WTC11 (cell line): ENCODE measurements at regions not wholly inside any gene's neighbourhood (a gene's known extent, or its start where the extent isn't known, plus 50 kb on each side); places are given as distances from the start of the nearest gene placed in this dataset.

Experiments
- ATAC-seq: fragments of 200-7000 bp; cut with Tn5 transposase; 2 replicates; pipeline ENCODE4 v1.10.0; 2021; ENCODE audit warnings: mild to moderate bottlenecking, moderate library complexity
- CTCF ChIA-PET: fragments of 300-600 bp; sonication (Branson Sonifier 250); formaldehyde crosslinking; loops from one replicate; lab custom pipeline; 2021; ENCODE audit warnings: antibody characterized with exemption; lab: Charles Lee
- POLR2A ChIA-PET: fragments of 350-600 bp; sonication (Branson Sonifier 250); formaldehyde crosslinking; loops from one replicate; lab custom pipeline; 2021; ENCODE audit warnings: antibody characterized with exemption; lab: Charles Lee
- DNase-seq: peaks from one replicate; pipeline ENCODE4 v3.0.0; 2021; ENCODE audit warnings: low spot score
- H3K27ac Mint-ChIP-seq: 2 replicates; pipeline ENCODE4 v1.8.0; 2021; ENCODE audit warnings: mixed read lengths
- H3K27me3 Mint-ChIP-seq: 2 replicates; pipeline ENCODE4 v1.8.0; 2021; ENCODE audit warnings: low read depth, mild to moderate bottlenecking, moderate library complexity, mixed read lengths
- H3K36me3 Mint-ChIP-seq: 2 replicates; pipeline ENCODE4 v1.8.0; 2021; ENCODE audit warnings: mixed read lengths
- H3K4me1 Mint-ChIP-seq: 2 replicates; pipeline ENCODE4 v1.8.0; 2022; ENCODE audit warnings: mixed read lengths
- H3K4me3 Mint-ChIP-seq: 2 replicates; pipeline ENCODE4 v1.8.0; 2021; ENCODE audit warnings: mild to moderate bottlenecking, moderate library complexity, mixed read lengths
- H3K9me3 Mint-ChIP-seq: 2 replicates; pipeline ENCODE4 v1.8.0; 2021; ENCODE audit warnings: mixed read lengths
- ATF2 ChIP-seq: sonication (generic); formaldehyde crosslinking; IDR thresholded peaks from 2 replicates; pipeline ENCODE4 v1.8.1; 2022; ENCODE audit warnings: low read depth, missing genetic modification reagents, borderline replicate concordance
- CREB1 ChIP-seq: sonication (generic); formaldehyde crosslinking; IDR thresholded peaks from 2 replicates; pipeline ENCODE4 v1.8.0; 2023; ENCODE audit warnings: mild to moderate bottlenecking, missing genetic modification reagents
- CTCF ChIP-seq: fragments of 200-600 bp; IDR thresholded peaks from 2 replicates; pipeline ENCODE4 v1.8.0; 2022; ENCODE audit warnings: antibody characterized with exemption
- FOXP1 ChIP-seq: sonication (generic); formaldehyde crosslinking; IDR thresholded peaks from 2 replicates; pipeline ENCODE4 v1.8.0; 2022; ENCODE audit warnings: missing genetic modification reagents, mild to moderate bottlenecking, moderate library complexity, borderline replicate concordance
- FOXP4 ChIP-seq: sonication (generic); formaldehyde crosslinking; IDR thresholded peaks from 2 replicates; pipeline ENCODE4 v1.8.0; 2022; ENCODE audit warnings: mild to moderate bottlenecking, missing genetic modification reagents
- GRHL2 ChIP-seq: fragments of 250-450 bp; sonication (Bioruptor Pico); IDR thresholded peaks from 2 replicates; pipeline ENCODE4 v1.8.0; 2022; ENCODE audit warnings: mild to moderate bottlenecking, moderate library complexity; ENCODE audit not compliant: insufficient replicate concordance, severe bottlenecking
- GTF2I ChIP-seq: fragments of 250-450 bp; sonication (Bioruptor Pico); conservative IDR thresholded peaks from 2 replicates; pipeline ENCODE4 v1.4.0; 2021; ENCODE audit warnings: mild to moderate bottlenecking
- IRF1 ChIP-seq: sonication (generic); formaldehyde crosslinking; IDR thresholded peaks from 2 replicates; pipeline ENCODE4 v1.8.0; 2023; ENCODE audit warnings: missing genetic modification reagents
- IRF2 ChIP-seq: sonication (generic); formaldehyde crosslinking; IDR thresholded peaks from 2 replicates; pipeline ENCODE4 v1.8.0; 2022; ENCODE audit warnings: low read depth, missing genetic modification reagents, borderline replicate concordance
- KAT7 ChIP-seq: sonication (generic); formaldehyde crosslinking; IDR thresholded peaks from 2 replicates; pipeline ENCODE4 v1.8.1; 2023; ENCODE audit warnings: missing genetic modification reagents, mild to moderate bottlenecking, borderline replicate concordance
- MAX ChIP-seq: sonication (generic); formaldehyde crosslinking; IDR thresholded peaks from 2 replicates; pipeline ENCODE4 v1.8.0; 2022; ENCODE audit warnings: mild to moderate bottlenecking, missing genetic modification reagents
- NFATC4 ChIP-seq: fragments of 250-450 bp; sonication (Bioruptor Pico); IDR thresholded peaks from 2 replicates; pipeline ENCODE4 v1.9.0; 2021; ENCODE audit warnings: mild to moderate bottlenecking
- NR2C2 ChIP-seq: sonication (generic); formaldehyde crosslinking; IDR thresholded peaks from 2 replicates; pipeline ENCODE4 v1.8.0; 2022; ENCODE audit warnings: mild to moderate bottlenecking, missing genetic modification reagents
- OVOL2 ChIP-seq: fragments of 250-450 bp; sonication (Bioruptor Pico); IDR thresholded peaks from 2 replicates; pipeline ENCODE4 v1.9.0; 2021; ENCODE audit warnings: mild to moderate bottlenecking, borderline replicate concordance
- PRRX2 ChIP-seq: fragments of 250-450 bp; sonication (Bioruptor Pico); IDR thresholded peaks from 2 replicates; pipeline ENCODE4 v1.8.0; 2021; ENCODE audit warnings: mild to moderate bottlenecking
- RORB ChIP-seq: fragments of 250-450 bp; sonication (Bioruptor Pico); IDR thresholded peaks from 2 replicates; pipeline ENCODE4 v1.9.0; 2021; ENCODE audit warnings: mild to moderate bottlenecking
- TEAD1 ChIP-seq: sonication (generic); formaldehyde crosslinking; IDR thresholded peaks from 2 replicates; pipeline ENCODE4 v1.8.0; 2022; ENCODE audit warnings: mild to moderate bottlenecking, missing genetic modification reagents
- ZNF281 ChIP-seq: sonication (generic); formaldehyde crosslinking; IDR thresholded peaks from 2 replicates; pipeline ENCODE4 v1.8.0; 2023; ENCODE audit warnings: mild to moderate bottlenecking, missing genetic modification reagents
- ZNF317 ChIP-seq: sonication (generic); formaldehyde crosslinking; IDR thresholded peaks from 2 replicates; pipeline ENCODE4 v1.8.1; 2023; ENCODE audit warnings: low read depth, mild to moderate bottlenecking, moderate library complexity, missing genetic modification reagents, borderline replicate concordance
- ZNF512 ChIP-seq: sonication (generic); formaldehyde crosslinking; IDR thresholded peaks from 2 replicates; pipeline ENCODE4 v1.8.1; 2022; ENCODE audit warnings: missing genetic modification reagents, borderline replicate concordance
- ZSCAN18 ChIP-seq: fragments of 250-450 bp; sonication (Bioruptor Pico); IDR thresholded peaks from 2 replicates; pipeline ENCODE4 v2.1.2; 2022; ENCODE audit warnings: mild to moderate bottlenecking, moderate library complexity

GRCh38 chr10:125479059-125479458, 203.9 kb downstream of the TEX36 start (continued):
- no peak for TF ChIP-seq ZNF512 (CRISPR knock-in tag)

DNA sequence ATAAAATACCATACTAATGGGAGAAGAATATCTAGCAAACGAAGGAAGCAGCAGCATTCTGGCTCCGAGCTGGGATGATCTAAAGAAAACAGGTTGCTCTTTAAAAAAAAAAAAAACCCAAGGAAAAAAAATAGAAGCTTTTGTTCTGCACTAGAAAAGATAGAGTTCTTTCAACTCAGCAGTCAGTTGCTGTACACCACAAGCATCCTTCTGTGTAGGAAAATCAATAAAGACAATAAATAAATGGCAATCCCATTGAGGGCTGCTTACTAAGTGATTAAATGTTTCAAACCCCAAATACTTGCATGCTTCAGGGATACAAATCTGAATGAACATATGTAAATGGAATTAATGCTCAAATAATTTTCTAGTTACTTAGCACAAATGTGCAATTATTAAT, 207.1 kb downstream of the TEX36 start:
- no peaks in the 10 kb centered on the region for H3K36me3 Mint-ChIP-seq
- no peaks in the 10 kb centered on the region for H3K27me3 Mint-ChIP-seq
- POLR2A ChIA-PET: no interaction called here

More for the DNA sequence above, 207.1 kb downstream of the TEX36 start:
- Mint-ChIP-seq H3K9me3 (no peaks in the 10 kb centered on the region), H3K4me1 (no peaks in the 10 kb centered on the region; the same call in 1 of the 2 replicates), H3K4me3 (no peak overlapping the region), H3K27ac (no peak overlapping the region)
- TF ChIP-seq FOXP1 (no peak), ZNF281 (CRISPR knock-in tag) (no peak), RORB (CRISPR knock-in tag) (no peak), IRF1 (CRISPR knock-in tag) (no peak), NFATC4 (CRISPR knock-in tag) (no peak), CTCF (no peak), IRF2 (CRISPR knock-in tag) (no peak), OVOL2 (CRISPR knock-in tag) (no peak), ATF2 (CRISPR knock-in tag) (no peak), NR2C2 (CRISPR knock-in tag) (no peak), FOXP4 (CRISPR knock-in tag) (no peak), GTF2I (CRISPR knock-in tag) (no peak), ZNF317 (CRISPR knock-in tag) (no peak), KAT7 (CRISPR knock-in tag) (no peak), PRRX2 (CRISPR knock-in tag) (no peak), TEAD1 (no peak), ZSCAN18 (no peak), GRHL2 (CRISPR knock-in tag) (no peak), MAX (no peak), CREB1 (CRISPR knock-in tag) (no peak)
- DNase-seq (no peak), ATAC-seq (no peak)
- CTCF ChIA-PET: no interaction called here
